ENCODE measurements at regions not wholly inside any gene's neighbourhood (a gene's known extent, or its start where the extent isn't known, plus 50 kb on each side); places are given as distances from the start of the nearest gene placed in this dataset.
A peak's percentile ranks its signal among the peaks of the same experiment; 100 is the strongest.

- Histone ChIP-seq H3K4me3 (no peak overlapping the region), H3K36me3 (ENCODE audit: low read depth) (no peaks in the 10 kb centered on the region), H3K4me1 (ENCODE audit: low read depth) (peaks cover 3% of the 10 kb centered on the region), H3K9me3 (no peaks in the 10 kb centered on the region)
- intact Hi-C loops (cut with DNase I, micrococcal nuclease), result no loop called here
- TF ChIP-seq, protein P1, sequence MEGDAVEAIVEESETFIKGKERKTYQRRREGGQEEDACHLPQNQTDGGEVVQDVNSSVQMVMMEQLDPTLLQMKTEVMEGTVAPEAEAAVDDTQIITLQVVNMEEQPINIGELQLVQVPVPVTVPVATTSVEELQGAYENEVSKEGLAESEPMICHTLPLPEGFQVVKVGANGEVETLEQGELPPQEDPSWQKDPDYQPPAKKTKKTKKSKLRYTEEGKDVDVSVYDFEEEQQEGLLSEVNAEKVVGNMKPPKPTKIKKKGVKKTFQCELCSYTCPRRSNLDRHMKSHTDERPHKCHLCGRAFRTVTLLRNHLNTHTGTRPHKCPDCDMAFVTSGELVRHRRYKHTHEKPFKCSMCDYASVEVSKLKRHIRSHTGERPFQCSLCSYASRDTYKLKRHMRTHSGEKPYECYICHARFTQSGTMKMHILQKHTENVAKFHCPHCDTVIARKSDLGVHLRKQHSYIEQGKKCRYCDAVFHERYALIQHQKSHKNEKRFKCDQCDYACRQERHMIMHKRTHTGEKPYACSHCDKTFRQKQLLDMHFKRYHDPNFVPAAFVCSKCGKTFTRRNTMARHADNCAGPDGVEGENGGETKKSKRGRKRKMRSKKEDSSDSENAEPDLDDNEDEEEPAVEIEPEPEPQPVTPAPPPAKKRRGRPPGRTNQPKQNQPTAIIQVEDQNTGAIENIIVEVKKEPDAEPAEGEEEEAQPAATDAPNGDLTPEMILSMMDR (IDR thresholded peaks at IDR 0.05), result no peak
- ATAC-seq (no peak), DNase-seq (peak in 1 of 3 donors; percentile 43)
Measured at GRCh38 chr11:70552167-70553150, 154.1 kb downstream of the CTTN start.

- no peak overlapping the region for H3K4me3 ChIP-seq
- intact Hi-C loops (cut with DNase I, micrococcal nuclease), result no loop called here
- TF ChIP-seq, protein P1 (IDR thresholded peaks at IDR 0.05), result no peak
- no peaks in the 10 kb centered on the region for H3K36me3 ChIP-seq (ENCODE audit: low read depth)
- H3K9me3 ChIP-seq, result no peaks in the 10 kb centered on the region
- DNase-seq (no peak), ATAC-seq (no peak)
- peaks cover 3% of the 10 kb centered on the region for H3K4me1 ChIP-seq (ENCODE audit: low read depth)
Measured at GRCh38 chr11:70555078-70555477, 156.7 kb downstream of the CTTN start.

DNA sequence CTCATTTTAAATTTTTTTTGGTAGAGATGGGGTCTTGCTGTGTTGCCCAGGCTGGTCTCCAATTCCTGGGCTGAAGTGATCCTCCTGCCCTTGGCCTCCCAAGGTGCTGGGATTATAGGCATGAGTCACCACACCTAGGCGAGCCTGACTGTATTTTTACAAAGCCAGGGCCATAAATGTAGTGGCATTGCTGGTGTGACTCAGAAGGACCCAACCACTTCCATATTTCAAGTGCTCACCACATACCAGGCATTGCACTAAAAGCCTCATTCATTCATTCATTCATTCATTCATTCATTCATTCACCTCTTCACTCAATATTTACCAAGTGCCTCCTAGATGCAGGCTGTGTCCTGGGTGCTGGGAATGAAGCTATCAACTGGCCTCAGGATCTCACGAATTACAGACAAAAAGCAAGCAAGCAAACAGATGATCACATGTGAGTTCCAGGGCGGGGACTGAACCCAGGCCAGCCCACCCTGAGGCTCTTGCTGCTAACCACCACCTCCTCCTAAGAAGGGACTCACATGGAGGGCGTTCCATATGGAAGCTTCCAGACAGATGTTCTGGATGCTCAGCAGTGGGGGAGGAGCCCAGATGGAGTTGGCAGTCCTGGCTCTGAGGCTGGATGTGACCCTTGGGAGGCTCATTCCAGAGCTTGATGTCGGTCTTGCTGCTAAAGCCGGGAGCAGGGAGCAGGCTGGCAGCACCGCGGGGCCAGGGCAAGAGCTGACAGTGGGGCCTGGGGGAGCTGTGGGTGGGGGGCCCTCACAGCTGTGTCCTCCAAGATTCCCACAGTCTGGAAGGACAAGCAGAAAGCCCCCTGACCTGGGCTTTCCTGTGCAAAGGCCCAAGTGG is 158.8 kb downstream of the CTTN start:
- no peaks in the 10 kb centered on the region for H3K9me3 ChIP-seq
- DNase-seq (peak; percentile 58 to 75 (median 64)), ATAC-seq (peak; percentile 99)
- H3K4me3 ChIP-seq, result no peak overlapping the region
- no peaks in the 10 kb centered on the region for H3K36me3 ChIP-seq (ENCODE audit: low read depth)
- intact Hi-C loops (cut with DNase I, micrococcal nuclease), result no loop called here
- TF ChIP-seq, protein P1 (IDR thresholded peaks at IDR 0.05), result no peak
- H3K4me1 ChIP-seq (ENCODE audit: low read depth), result peaks cover 3% of the 10 kb centered on the region

GRCh38 chr11:70557742-70558485 is 159.6 kb downstream of the CTTN start:
- H3K36me3 ChIP-seq (ENCODE audit: low read depth), result no peaks in the 10 kb centered on the region
- DNase-seq, result peak in 1 of 3 donors; percentile 49
- intact Hi-C loops (cut with DNase I, micrococcal nuclease), result no loop called here
- TF ChIP-seq, protein P1 (IDR thresholded peaks at IDR 0.05), result no peak
- no peak for ATAC-seq
- H3K4me3 ChIP-seq, result no peak overlapping the region
- H3K9me3 ChIP-seq, result no peaks in the 10 kb centered on the region
- peaks cover 3% of the 10 kb centered on the region for H3K4me1 ChIP-seq (ENCODE audit: low read depth)

DNA sequence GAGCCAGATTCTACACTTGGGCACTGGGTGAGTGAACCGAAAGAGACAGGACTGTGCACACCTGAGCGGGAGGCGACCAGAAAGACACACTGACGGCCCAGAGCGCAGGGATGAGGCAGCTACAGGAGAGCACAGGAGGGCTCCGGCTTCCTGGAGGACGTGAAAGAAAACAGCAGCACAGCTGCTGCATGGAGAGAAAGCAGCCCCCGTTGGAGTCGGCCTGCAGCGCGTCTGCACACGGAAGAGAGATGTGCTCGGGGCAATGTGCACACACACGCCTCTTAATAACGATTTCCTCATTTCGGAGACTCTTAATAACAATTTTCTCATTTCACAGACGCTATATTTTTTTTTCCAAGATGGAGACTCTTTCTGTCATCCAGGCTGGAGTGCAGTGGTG is 160.4 kb downstream of the CTTN start:
- Histone ChIP-seq H3K4me3 (no peak overlapping the region), H3K9me3 (no peaks in the 10 kb centered on the region), H3K4me1 (ENCODE audit: low read depth) (peaks cover 3% of the 10 kb centered on the region), H3K36me3 (ENCODE audit: low read depth) (no peaks in the 10 kb centered on the region)
- ATAC-seq (no peak), DNase-seq (peak in 1 of 3 donors; percentile 17)
- TF ChIP-seq, protein P1 (IDR thresholded peaks at IDR 0.05), result no peak
- intact Hi-C loops (cut with DNase I, micrococcal nuclease), result no loop called here

All from mucosa of descending colon (tissue), 3 donors.